CD4-positive, alpha-beta T cell treated with Interleukin-21 for 1 hour (primary cell): ENCODE measurements at regions not wholly inside any gene's neighbourhood (a gene's known extent, or its start where the extent isn't known, plus 50 kb on each side); places are given as distances from the start of the nearest gene placed in this dataset.

Experiments used
- DNase-seq: peaks from one replicate; pipeline ENCODE4 v3.0.0-alpha.2; 2020

DNA sequence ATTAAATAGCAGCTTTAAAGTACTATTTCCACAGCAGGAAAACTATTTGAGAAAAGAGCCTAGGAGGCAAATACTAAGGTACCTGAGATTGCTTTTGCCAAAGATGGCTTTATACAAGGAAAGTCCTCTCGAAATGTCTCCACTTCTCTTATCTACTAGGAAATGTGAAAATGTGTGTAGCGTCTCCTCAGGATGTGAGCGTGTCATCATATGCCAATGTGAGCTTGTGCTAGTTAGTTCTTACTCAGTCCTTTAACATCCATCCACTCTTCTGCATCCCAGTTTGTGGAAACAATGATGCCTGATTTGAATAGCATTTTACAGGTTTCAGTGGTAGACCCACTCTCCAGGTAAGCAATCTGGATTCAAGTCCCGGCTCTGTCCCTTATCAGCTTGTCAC is 421.0 kb downstream of the DYNC2H1 start:
- no peak for DNase-seq

DNA sequence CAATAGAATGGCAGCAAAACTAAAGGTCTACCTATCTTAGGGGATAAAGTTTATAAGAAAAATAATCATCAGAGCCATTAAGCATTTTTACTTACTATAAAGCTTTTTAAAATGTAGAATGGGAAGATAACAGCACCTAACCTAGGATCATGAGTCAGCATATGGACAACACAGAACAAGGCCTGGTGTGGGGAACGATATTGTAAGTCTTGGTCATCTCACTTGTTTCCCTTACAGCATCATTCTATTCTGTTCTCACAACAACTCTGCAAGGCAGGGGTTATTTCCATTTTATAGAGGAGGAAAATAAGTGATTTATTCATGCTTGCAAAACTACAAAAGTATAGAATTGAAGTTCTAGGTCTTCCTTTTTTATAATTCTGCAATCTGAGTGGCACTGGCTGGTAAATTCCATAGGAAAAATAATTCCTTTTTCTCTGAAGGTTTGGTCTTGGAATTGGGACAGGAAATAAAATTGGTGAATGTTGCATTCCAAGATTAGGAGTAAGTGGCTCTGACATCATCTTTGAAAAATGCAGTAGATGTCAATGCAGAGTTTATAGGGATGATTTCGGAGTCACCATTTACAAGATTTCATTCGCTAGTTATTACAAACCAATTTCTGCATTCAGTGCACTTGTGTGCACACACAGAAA is 423.0 kb downstream of the DYNC2H1 start:
- DNase-seq: no peak

GRCh38 chr11:103534191-103534590 is 425.0 kb downstream of the DYNC2H1 start:
- no peak for DNase-seq

- DNase-seq: no peak
Observed at GRCh38 chr11:103534959-103535358, 425.7 kb downstream of the DYNC2H1 start.

GRCh38 chr11:103536335-103536722 is 427.1 kb downstream of the DYNC2H1 start:
- no peak for DNase-seq

DNA sequence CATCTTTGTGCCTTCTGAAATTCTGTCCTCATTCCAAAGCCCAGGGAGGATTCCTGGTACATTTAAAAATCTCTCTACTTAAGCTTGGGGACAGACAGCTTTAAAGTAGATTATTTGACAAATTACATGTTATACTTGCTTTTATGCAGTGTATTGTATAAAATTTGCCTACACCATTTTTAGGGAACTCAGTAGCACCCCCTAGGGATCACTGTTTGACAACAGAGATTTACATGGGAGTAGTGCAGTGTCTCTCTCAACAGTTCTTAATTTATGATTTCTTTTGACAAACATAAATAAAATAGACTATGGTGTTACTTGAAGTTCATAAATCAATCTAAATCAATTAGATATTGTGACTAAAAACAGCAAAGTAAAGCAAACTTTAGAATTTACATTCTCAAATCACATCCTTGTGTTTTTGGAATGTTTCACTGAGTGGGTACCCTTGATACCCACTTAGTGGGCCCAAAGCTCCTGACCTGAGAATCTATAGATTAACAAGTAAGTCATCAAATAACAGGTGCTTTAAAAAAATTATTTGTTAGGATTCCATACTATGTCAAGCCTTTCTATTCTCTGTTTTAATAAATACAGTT is 428.8 kb downstream of the DYNC2H1 start:
- no peak for DNase-seq

DNA sequence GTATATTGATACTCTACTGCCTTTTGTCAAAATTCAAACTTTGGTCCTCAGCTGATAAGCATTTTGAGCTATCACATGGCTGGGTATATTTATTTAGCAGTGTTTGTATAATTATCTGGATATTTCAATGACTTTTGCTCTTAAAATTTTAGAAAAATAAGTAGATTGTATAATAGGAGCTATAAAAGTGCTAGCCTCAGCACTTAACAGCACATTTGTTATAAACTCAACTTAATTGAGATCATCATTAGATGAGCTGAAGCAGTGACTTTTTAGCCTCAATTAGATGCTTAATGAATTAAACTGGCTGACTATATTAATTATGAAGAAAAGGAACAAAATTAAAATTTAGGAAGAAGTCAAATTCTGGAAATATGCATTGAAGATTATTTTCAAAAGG is 429.9 kb downstream of the DYNC2H1 start:
- DNase-seq: no peak

DNA sequence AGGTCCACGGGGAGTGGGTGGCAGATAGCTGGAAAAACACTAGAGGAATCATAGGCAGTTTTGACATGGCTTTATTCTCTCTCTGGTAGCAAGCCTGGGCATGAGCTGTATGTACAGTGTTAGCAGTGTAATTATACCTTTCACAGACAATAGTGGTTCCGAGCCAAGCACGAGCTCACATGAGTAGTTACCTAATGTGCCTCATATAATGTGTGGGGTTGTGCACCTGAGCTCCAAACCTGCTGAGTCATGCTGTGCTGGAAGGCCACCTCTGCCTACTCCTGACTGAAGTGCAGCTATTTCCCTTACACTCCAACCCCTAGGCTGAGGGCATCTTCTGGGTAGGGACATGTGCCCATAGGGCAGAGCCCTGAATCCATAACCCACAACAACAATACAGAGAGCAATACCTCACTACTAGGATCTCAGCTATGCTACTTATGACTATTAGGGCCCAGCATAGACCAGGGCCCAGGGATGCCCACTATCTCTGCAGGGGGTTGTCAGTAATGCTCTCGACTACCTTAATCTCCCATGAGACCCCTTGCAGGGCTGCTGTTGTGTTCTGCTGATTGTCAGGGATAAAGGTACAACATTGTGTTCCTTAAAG is 432.1 kb downstream of the DYNC2H1 start:
- DNase-seq: peak; percentile 45

- DNase-seq: no peak
Observed at GRCh38 chr11:103542851-103543250, 433.6 kb downstream of the DYNC2H1 start.

DNA sequence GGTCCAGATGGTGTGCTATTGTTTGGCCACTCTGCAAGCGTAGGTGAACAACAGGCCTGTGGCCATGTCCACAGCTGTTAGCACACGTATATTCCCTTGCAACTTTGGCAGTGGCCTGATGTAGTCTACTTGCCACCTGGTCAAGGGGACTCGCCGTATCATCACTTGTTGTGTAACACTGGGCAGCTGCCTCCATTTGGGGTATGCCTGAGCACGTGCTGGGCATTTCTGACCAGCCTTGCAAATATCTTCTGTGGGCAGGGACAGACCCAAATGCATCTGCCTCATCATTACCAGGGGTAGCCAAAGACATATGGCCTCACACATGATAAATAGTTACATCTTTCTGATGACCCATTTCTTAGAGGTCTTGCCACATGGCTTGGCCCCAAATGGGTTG is 434.2 kb downstream of the DYNC2H1 start:
- DNase-seq: no peak

DNA sequence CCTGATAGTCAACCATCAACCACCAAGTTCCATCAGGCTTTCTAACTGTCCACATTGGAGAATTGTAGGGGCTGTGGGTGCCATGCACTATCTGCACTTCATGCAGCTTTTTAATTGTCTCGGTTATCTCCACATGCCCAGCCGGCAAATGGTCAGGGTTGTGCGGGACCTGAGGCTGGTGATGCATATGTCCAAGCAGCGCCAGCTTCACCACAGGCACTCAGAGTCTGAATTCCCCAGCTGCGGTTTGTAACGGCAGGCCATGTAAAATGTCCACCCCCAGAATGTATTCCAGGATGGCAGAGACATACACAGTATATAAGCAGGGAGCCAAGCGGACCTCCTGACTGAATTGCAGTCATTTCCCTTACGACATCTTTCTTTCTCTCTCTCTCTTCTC is 435.6 kb downstream of the DYNC2H1 start:
- no peak for DNase-seq

GRCh38 chr11:103545551-103545950 is 436.3 kb downstream of the DYNC2H1 start:
- no peak for DNase-seq

DNA sequence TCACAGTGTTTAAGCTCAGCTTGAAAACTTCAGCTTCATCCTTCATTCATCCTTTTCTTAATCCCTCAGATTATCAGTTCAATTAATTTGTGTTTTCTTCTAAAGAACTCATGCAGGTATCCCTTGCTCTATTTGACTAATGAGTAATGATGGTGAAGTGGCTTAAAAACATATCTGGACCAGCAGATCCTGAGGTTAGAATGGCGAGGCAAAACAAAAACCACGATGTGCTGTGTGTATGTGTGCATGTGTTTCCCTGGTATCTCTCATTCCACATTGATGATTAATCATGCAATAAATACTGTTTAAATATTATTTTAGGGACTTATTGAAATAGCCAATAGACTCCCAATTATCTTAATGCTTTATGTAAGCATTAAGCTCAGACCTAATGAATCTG is 437.0 kb downstream of the DYNC2H1 start:
- DNase-seq: no peak

DNA sequence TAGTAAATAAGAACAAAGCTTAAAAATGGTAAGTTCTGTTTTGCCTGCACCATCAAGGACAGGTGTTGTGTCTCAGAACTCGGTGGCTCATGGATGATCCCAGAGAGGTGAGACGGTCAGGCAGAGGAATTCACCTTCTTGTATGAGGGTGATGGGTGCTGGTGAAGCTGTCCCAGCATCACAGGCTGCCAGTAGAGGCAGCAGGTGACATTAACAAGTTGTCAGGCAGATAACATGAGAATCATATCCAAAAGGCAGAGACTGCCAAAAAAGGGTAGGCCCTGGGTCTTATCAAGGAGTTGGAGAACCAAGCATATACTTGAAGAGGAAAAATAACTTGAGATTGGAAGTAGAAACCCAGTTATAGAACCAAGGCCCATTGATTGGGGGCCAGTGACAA is 437.8 kb downstream of the DYNC2H1 start:
- DNase-seq: no peak

GRCh38 chr11:103547691-103548090 is 438.5 kb downstream of the DYNC2H1 start:
- DNase-seq: no peak

DNA sequence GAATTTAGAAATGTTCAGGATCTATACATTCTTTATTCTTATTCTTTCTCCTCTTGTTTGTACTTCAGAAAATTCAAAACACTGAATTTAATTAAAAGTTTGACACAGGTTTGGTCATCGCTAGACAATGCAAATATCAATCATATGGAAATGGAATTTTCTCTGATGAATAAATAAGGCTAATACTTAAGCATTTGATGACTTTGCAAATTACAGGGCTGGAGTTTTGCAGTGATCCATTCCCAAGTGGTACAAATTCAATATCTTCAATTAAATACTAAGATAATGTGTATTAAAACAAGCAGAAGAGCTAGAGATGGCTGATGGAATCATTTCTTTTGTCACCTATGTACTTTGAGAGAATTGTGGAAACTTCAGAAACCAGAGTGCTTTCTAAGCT is 439.6 kb downstream of the DYNC2H1 start:
- DNase-seq: no peak

GRCh38 chr11:103550811-103551210 is 441.6 kb downstream of the DYNC2H1 start:
- DNase-seq: no peak

DNA sequence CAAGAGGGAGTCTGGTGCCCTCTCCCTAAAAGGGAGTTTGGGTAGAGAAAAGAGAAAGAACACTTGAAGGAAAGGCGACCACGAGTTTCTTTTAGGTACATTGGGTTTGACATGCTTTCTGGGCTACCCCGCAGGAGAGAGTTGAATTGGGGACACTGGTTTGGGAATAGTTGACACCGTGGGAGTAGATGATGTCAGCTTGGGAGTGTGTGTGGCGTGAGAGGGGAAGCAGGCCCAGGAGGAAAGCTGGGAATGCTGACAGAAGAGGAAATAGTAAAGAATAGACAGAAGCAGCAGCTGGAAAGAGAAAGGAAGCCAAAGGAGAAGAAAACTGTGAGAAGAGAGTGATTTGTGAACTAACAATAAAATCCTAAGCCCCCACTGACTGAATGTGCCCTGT is 442.9 kb downstream of the DYNC2H1 start:
- no peak for DNase-seq

DNA sequence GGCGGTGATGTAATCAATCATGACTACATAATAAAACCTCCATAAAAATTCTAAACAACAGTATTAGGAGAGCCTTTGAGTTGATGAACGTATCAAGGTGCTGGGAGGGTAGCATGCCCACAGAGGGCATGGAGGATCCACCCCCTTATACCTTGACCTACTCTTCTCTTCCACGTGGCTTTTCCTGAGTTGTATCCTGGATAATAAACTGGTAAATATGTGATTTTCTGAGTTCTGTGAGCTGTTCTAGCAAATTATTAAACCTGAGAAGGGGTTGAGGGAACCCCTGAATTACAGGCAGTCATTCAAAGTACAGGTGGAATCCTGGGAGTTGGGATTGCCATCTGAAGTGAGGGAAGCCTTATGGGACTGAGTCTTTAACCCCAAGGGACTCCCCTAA is 446.9 kb downstream of the DYNC2H1 start:
- no peak for DNase-seq

DNA sequence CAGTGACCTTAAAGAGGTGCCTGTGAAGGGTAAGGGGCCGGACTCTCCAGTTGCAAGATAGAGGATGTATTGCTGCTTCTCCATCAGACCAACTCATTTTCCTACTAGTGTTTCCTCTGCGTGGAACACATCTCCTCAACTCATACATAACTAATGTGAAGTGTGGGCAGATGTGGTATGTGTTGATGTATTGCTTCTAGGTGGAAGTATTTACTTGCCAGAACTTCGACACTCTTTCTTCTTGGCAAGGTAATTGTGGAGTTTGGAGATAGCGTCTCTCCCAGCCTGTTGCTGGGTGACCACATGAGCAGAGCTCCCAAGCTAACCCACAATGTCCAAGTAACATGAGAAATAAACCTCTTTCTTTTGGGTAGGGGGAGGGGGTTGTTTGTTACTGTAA is 456.9 kb downstream of the DYNC2H1 start:
- DNase-seq: no peak

DNA sequence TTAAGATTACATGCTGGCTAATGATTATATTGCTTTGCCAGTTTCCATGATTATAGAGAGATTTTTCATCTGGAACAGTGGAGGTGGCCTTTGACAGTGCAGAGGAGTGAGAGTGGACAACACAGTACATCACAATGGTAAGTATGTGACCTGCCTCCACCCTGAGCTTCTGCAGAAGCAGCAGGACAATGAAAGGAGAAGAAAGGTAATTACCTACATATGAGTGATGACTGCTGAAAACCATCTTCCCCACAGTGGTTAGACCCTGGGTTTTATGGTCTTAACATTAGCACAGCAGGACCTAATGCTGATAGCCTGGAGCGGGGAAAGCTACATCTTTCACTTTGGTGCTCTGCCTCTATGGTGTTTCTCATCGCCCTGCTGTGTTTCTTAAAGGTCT is 454.7 kb upstream of the DDI1 start:
- no peak for DNase-seq

DNA sequence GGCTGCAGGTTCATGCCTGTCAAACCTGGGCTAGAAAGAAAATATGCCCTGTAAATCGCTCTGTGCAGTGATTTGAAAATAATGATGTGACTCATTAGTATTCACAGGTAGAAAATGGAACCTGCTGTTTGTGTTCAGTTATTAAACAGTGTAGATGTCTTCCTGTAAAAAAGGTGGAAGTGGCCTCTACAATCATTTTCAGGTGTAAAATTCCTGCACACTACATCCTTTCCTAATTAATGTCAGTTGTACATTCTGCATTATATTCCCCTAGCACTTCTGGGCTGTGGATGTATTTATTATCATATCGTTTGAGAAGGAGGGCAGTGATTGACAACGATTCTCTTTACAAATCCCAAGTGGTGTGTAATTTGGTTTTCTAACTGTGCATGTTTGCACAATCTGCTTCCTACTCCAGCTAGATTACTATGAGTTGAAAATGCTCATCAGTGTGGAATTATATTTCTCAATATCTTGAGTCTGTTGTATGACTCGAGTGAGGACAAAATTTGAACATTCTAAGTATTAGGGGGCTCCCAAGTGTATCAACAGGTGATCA is 454.0 kb upstream of the DDI1 start:
- no peak for DNase-seq

DNA sequence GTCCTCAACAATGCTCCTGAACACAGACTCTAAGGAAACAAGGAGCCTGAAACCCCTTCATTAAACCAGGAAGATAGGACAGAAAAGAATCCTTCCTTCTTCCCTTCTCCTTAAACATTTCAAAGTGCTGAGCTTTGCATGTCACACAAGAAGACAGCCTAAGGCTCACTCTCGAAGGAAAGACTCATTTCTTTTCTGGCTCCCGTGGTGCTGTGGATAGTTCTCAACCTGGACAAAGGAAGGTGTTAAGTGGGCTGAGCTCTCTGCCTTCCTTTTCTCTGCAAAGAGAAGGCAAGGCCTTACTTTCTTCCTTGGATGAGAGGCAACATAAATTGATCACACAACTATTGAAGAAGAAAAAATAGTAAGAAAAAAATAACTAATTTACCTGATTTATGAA is 452.4 kb upstream of the DDI1 start:
- DNase-seq: no peak

DNA sequence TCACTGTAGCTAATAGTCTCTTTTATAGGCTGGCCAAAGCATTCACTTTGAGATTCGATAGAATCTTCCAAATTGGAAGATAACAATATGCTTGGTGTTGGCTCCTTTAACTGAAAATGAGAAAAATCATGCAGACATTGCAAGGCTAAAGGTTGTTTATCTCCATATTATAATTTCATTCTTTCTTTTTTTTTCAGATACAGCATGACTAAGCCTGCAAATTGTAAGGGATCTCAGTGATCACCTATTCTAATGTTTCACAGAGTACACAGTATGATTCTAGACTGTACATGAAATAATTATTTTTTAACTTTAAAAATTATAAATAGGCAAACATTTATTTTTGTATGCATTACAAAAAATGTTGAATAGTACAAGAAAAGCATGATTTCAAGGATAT is 451.7 kb upstream of the DDI1 start:
- no peak for DNase-seq

GRCh38 chr11:103585401-103585800 is 451.0 kb upstream of the DDI1 start:
- no peak for DNase-seq
